ENCODE measurements at regions not wholly inside any gene's neighbourhood (a gene's known extent, or its start where the extent isn't known, plus 50 kb on each side); places are given as distances from the start of the nearest gene placed in this dataset.

DNA sequence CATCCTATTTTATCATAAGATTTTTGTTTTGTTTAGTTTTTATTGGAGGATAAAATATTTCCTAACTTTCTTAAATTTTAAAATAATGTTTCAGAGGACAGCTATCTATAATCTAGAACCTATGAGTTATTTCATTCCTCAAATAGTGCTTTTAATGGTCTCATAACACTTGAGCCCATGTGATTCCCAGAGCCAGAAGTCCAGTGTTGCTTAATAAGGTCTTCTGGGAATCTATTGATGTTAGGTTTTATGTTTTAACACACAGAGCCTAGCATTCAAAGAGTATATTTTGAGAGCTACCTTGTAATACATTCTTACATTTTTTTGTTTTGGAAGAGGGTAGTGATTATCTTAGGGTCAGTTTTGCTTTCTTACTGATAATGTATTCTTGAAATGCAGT, 200.2 kb downstream of the CENPW start:
- peak; percentile 50 for DNase-seq (ENCODE audit: low read depth)
- TF ChIP-seq, protein P1, sequence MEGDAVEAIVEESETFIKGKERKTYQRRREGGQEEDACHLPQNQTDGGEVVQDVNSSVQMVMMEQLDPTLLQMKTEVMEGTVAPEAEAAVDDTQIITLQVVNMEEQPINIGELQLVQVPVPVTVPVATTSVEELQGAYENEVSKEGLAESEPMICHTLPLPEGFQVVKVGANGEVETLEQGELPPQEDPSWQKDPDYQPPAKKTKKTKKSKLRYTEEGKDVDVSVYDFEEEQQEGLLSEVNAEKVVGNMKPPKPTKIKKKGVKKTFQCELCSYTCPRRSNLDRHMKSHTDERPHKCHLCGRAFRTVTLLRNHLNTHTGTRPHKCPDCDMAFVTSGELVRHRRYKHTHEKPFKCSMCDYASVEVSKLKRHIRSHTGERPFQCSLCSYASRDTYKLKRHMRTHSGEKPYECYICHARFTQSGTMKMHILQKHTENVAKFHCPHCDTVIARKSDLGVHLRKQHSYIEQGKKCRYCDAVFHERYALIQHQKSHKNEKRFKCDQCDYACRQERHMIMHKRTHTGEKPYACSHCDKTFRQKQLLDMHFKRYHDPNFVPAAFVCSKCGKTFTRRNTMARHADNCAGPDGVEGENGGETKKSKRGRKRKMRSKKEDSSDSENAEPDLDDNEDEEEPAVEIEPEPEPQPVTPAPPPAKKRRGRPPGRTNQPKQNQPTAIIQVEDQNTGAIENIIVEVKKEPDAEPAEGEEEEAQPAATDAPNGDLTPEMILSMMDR (conservative IDR thresholded peaks at IDR 0.05; ENCODE audit: control insufficient read depth, insufficient read depth, low read depth, low read length), result no peak
- no peak overlapping the region for H3K4me3 ChIP-seq (ENCODE audit: control insufficient read depth, low read depth, low read length)

DNA sequence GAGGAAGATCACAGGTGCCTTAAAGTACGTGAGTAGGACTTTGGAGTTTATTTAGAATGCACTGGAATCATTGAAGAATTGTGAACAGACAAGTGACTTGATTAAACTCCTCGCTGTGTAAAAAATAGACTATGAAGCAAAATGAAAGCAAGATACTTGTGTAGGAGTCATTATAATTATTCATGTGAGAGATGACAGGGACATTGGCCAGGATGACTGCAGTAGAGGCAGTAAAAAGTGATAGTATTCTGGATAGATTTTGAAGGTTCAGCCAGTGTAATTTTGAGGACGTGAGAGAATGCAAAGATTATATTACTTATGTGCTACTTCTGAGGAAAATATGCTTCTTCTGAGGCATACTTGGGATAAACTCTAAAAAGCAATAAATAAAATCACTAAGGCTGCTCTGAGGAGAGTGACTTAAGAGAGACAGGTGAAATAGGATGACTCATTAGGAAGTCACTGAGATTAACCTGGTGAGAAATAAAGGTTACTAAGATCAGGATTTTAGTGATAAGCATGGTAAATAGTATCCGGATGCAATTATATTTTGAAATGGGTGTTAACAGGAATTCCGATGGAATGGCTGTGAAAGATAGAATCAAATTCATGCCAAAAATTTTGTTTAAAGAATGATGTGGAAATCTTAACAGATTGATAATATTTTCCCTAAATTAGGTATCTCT, 202.0 kb downstream of the CENPW start:
- TF ChIP-seq, protein P1 (conservative IDR thresholded peaks at IDR 0.05; ENCODE audit: control insufficient read depth, insufficient read depth, low read depth, low read length), result no peak
- DNase-seq (ENCODE audit: low read depth), result no peak
- no peak overlapping the region for H3K4me3 ChIP-seq (ENCODE audit: control insufficient read depth, low read depth, low read length)

DNA sequence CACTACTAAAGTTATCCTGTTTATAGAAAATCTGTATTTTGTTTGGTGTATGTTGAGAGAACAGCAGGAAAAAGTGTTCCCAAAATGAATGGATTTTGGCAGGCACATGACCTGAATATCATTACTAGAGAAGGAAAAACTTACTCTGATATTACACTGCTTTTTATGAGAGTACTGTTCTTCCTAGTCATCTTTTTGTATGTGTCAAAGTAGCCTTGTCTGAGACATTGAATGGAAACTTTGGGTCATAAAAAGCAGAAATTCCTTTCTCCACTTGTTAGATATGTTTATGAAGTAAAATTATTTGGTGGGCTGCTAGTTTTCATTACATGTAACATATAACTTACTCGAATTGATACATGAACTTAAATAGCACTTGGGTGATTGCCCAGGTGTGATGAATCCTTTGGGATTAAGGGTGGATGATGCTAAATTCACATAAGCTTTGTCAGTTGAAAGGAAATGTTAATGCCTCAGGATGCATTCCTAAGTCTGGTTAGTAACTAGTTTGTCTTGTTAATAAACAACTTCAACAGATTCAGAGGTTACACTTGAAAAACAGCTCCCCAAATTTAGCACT, 206.7 kb downstream of the CENPW start:
- DNase-seq (ENCODE audit: low read depth), result peak; percentile 67
- TF ChIP-seq, protein P1 (conservative IDR thresholded peaks at IDR 0.05; ENCODE audit: control insufficient read depth, insufficient read depth, low read depth, low read length), result no peak
- H3K4me3 ChIP-seq (ENCODE audit: control insufficient read depth, low read depth, low read length), result no peak overlapping the region

DNA sequence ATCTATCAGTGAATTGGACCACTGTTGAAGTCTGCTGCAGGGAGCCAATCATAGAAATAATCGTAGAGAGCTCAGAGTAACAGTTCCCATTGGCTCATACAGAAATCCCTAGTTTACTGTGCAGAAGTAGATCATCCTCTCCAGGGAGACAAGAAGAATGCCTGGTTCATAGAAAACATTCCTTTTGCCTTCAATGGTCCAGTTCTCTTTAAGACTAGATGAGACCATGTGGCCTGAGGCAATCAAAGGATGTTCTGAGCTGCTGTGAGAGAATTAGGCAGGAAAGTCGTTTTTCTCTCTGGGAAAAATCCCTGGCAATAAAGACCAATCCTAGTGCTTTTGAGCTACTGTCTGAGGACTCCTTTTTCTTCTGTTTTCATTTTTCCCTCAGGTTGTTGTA, 208.4 kb downstream of the CENPW start:
- TF ChIP-seq, protein P1 (conservative IDR thresholded peaks at IDR 0.05; ENCODE audit: control insufficient read depth, insufficient read depth, low read depth, low read length), result no peak
- DNase-seq (ENCODE audit: low read depth), result peak; percentile 37
- no peak overlapping the region for H3K4me3 ChIP-seq (ENCODE audit: control insufficient read depth, low read depth, low read length)

DNA sequence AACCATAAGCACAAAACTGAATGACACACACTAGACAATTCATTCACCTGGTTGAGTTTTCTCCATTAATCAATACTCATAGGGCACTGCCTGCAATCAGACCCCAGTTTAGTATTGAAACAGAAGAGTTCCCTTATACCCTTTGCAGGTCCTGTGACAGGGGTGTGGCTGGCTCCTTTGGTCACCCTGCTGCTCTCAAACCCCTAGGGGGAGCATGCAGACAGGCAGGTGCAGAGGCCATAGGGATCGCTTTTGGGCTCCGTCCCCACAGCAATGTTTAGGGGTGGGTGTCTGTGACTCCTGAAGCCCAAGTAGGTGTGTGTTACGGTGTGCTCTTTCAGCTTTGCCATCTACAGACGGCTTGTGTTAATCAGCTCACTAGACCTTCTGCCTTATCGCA, 210.4 kb downstream of the CENPW start:
- TF ChIP-seq, protein P1 (conservative IDR thresholded peaks at IDR 0.05; ENCODE audit: control insufficient read depth, insufficient read depth, low read depth, low read length), result no peak
- no peak overlapping the region for H3K4me3 ChIP-seq (ENCODE audit: control insufficient read depth, low read depth, low read length)
- DNase-seq (ENCODE audit: low read depth), result no peak

DNA sequence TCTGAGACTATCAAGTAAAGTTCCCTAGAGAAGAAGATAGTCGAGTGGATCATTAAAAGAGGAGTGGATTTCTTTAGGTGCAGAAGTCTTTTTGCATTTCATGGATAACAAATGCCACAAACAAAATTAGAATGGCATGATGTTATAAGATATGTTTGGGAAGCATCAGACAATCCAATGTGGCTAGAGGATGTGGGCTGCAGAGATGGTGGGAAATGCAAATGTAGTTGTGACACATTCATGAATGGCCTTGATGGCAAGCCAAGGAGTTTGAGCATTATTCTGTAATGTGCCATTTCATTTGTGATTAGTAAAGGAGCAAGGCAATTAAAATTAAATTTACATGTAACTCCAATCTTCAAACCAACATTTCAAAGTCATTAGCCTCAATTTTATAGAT, 211.9 kb downstream of the CENPW start:
- H3K4me3 ChIP-seq (ENCODE audit: control insufficient read depth, low read depth, low read length), result no peak overlapping the region
- TF ChIP-seq, protein P1 (conservative IDR thresholded peaks at IDR 0.05; ENCODE audit: control insufficient read depth, insufficient read depth, low read depth, low read length), result no peak
- no peak for DNase-seq (ENCODE audit: low read depth)

All from fibroblast of mammary gland (primary cell).